Peyer's patch (tissue), 4 donors: ENCODE measurements at regions not wholly inside any gene's neighbourhood (a gene's known extent, or its start where the extent isn't known, plus 50 kb on each side); places are given as distances from the start of the nearest gene placed in this dataset.

Experiments
- DNase-seq, 3 donors: peaks; one replicate each; pipeline ENCODE4 v3.0.0-alpha.2; 2017 to 2019
- H3K27ac ChIP-seq, 4 donors: fragments of 200-600 bp; sonication (generic); one replicate each; pipeline ENCODE4 v1.5.1; 2016 to 2019
- H3K27me3 ChIP-seq, 2 donors: fragments of 200-600 bp; sonication (generic); one replicate each; pipeline ENCODE4 v1.5.1; 2019
- H3K36me3 ChIP-seq, 3 donors: fragments of 200-600 bp; sonication (generic); one replicate each; pipeline ENCODE4 v1.5.1; 2016 to 2019
- H3K4me1 ChIP-seq, 4 donors: fragments of 200-600 bp; sonication (generic); one replicate each; pipeline ENCODE4 v1.5.1; 2016 to 2019
- H3K4me3 ChIP-seq, 4 donors: fragments of 200-600 bp; sonication (generic); 1 replicate in 3 of 4; 2 replicates in 1 of 4; pipeline ENCODE4 v1.5.1; 2016 to 2019; ENCODE audit warnings: mild to moderate bottlenecking in 1 of 4
- H3K9me3 ChIP-seq, 4 donors: fragments of 200-600 bp; sonication (generic); one replicate each; pipeline ENCODE4 v1.5.1; 2016 to 2019; ENCODE audit warnings: mild to moderate bottlenecking in 1 of 4
- CTCF ChIP-seq, 6 experiments: fragments of 450-650 bp in 4 of 6; fragments of 200-600 bp in 2 of 6; sonication (generic) in 1 of 6; IDR thresholded peaks; one replicate each; pipeline ENCODE4 v1.5.1; 2017 to 2019; ENCODE audit warnings: antibody characterized with exemption in 6 of 6, mild to moderate bottlenecking in 3 of 6, moderate library complexity in 1 of 6
- POLR2A ChIP-seq, 2 donors: fragments of 450-650 bp; IDR thresholded peaks; one replicate each; pipeline ENCODE4 v1.5.1; 2017; ENCODE audit warnings: antibody characterized with exemption in 2 of 2, mild to moderate bottlenecking in 2 of 2, moderate library complexity in 2 of 2

DNA sequence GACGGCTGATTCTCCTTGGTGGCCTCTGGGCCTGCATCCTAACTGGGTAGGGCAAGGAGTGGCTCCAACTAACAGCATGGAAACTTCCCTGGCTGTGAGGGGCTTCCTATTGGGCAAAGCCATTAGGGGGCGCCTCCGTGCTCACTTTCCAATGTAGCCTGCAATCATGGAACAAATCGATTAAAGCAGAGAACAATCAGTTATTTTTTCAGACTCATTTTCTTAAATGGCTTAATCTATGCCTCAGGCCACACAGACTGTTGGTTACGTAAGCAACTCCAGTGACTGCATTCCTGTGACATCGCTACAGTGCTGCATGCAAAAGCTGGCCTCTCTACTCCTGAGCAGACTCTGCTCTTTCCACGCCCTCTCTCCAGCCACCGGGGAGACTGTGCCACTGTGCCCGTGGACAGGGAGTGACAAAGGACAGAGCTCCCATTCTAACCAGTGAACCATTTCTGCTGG lies 278.9 kb downstream of the KLF13 start:
- Histone ChIP-seq H3K4me1 (no peaks in the 10 kb centered on the region), H3K4me3 (no peak overlapping the region), H3K36me3 (no peaks in the 10 kb centered on the region), H3K27me3 (no peaks in the 10 kb centered on the region), H3K9me3 (no peaks in the 10 kb centered on the region), H3K27ac (no peak overlapping the region)
- TF ChIP-seq CTCF (IDR thresholded peaks at IDR 0.05) (no peak), POLR2A (IDR thresholded peaks at IDR 0.05) (no peak)
- DNase-seq = no peak

DNA sequence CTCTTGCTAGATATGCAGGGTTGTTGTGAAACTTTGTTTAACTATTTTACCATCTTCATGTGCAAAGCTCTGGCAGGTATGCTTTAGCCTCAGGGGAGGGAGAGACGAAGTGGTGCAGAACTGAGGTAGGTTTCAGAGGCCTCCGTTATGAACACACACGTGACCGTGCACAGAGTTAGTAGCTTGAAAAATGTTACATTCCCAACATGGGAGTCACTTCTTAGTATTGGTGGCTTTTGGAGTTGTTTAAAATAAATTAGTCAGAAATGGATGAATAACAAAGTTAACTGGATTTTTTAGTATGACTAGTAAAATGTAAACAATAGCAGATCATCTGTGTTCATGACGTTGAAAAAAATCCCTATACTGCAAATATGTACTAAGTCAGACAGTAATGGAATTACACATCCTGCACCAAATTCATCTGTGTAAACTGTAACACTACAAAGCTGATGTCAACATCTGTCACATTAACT lies 279.6 kb downstream of the KLF13 start:
- H3K27ac ChIP-seq = no peak overlapping the region
- no peak for DNase-seq
- no peak overlapping the region for H3K4me3 ChIP-seq
- H3K4me1 ChIP-seq = no peaks in the 10 kb centered on the region
- H3K36me3 ChIP-seq = no peaks in the 10 kb centered on the region
- no peak for TF ChIP-seq CTCF (IDR thresholded peaks at IDR 0.05)
- no peak for TF ChIP-seq POLR2A (IDR thresholded peaks at IDR 0.05)
- H3K9me3 ChIP-seq = no peaks in the 10 kb centered on the region
- no peaks in the 10 kb centered on the region for H3K27me3 ChIP-seq

DNA sequence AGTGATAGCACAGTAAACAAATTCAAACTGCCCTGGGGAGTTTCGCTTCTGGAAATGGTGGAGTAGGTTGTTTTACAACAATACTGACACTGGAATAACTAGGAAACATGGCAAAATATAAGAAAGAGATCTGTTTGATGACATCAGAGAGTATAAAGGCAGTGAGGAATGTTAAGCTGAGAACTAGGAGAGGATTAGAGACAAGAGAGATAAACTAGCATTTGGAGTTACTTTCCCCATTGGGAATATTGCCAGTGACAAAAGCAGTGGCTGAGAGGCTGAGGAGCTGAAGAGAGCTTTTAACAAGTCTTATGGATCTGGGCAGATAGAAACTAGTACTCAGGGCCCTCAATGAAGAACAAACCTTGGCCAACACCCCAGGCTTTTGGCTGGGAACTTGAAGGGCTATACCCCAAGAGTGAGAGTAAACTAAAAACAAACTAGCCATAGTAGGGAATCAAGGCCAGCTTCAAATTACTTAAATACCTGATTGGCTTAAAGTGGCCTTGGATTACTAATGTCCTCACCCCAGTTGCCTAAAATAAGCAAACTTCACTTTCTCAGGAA lies 280.4 kb downstream of the KLF13 start:
- Histone ChIP-seq H3K27me3 (no peaks in the 10 kb centered on the region), H3K27ac (no peak overlapping the region), H3K4me3 (no peak overlapping the region), H3K9me3 (no peaks in the 10 kb centered on the region), H3K36me3 (no peaks in the 10 kb centered on the region), H3K4me1 (no peaks in the 10 kb centered on the region)
- TF ChIP-seq CTCF (IDR thresholded peaks at IDR 0.05) (no peak), POLR2A (IDR thresholded peaks at IDR 0.05) (no peak)
- no peak for DNase-seq

DNA sequence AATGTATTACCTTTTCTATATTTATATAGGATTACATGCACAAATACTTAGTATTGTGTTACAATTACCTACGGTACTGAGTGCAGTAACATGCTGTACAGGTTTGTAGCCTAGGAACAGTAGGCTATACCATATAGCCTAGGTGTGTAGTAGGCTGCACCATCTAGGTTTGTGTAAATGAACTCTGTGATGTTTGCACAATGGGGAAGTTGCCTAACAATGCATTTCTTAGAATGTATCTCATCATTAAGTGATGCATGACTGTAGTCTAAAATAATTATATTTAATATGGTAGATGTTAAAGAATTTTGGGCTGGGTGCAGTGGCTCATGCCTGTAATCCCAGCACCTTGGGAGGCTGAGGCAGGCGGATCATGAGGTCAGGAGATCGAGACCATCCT lies 281.0 kb downstream of the KLF13 start:
- Histone ChIP-seq H3K36me3 (no peaks in the 10 kb centered on the region), H3K9me3 (no peaks in the 10 kb centered on the region), H3K27me3 (no peaks in the 10 kb centered on the region), H3K4me3 (no peak overlapping the region), H3K4me1 (no peaks in the 10 kb centered on the region), H3K27ac (no peak overlapping the region)
- no peak for TF ChIP-seq CTCF (IDR thresholded peaks at IDR 0.05)
- no peak for TF ChIP-seq POLR2A (IDR thresholded peaks at IDR 0.05)
- DNase-seq = no peak

DNA sequence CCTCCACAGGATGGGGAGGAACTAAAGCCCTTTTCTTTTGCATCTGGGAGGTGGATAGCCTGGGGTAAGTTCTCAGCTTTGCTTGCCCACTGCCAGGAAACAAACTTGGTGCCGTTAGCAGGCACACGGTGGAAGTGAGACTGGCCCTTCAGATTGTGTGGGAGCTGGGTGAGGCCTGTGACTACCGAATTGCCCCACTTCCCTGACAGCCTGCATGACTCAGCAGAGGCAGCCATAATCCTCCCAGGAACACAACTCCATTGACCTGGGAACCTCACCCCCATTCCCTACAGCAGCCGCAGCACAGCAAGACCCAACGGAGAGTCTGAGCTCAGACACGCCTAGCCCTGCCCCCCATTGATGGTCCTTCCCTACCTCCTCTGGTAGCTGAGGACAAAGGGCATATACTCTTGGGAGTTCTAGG lies 282.6 kb downstream of the KLF13 start:
- no peak for DNase-seq
- no peaks in the 10 kb centered on the region for H3K27me3 ChIP-seq
- H3K9me3 ChIP-seq = no peaks in the 10 kb centered on the region
- no peaks in the 10 kb centered on the region for H3K4me1 ChIP-seq
- TF ChIP-seq POLR2A (IDR thresholded peaks at IDR 0.05) = no peak
- TF ChIP-seq CTCF (IDR thresholded peaks at IDR 0.05) = no peak
- H3K4me3 ChIP-seq = no peak overlapping the region
- H3K36me3 ChIP-seq = no peaks in the 10 kb centered on the region
- no peak overlapping the region for H3K27ac ChIP-seq

- TF ChIP-seq POLR2A (IDR thresholded peaks at IDR 0.05) (no peak), CTCF (IDR thresholded peaks at IDR 0.05) (no peak)
- Histone ChIP-seq H3K27ac (no peak overlapping the region), H3K4me3 (no peak overlapping the region), H3K36me3 (no peaks in the 10 kb centered on the region), H3K4me1 (no peaks in the 10 kb centered on the region), H3K27me3 (no peaks in the 10 kb centered on the region), H3K9me3 (no peaks in the 10 kb centered on the region)
- no peak for DNase-seq
These were observed 283.3 kb downstream of the KLF13 start for GRCh38 chr15:31609906-31610305.
